WI38 (cell line): ENCODE measurements at regions not wholly inside any gene's neighbourhood (a gene's known extent, or its start where the extent isn't known, plus 50 kb on each side); places are given as distances from the start of the nearest gene placed in this dataset.

ENCODE experiments used
- H3K4me3 ChIP-seq: 2 replicates; pipeline ENCODE4 v1.5.1; 2011; ENCODE audit warnings: low read depth, mild to moderate bottlenecking, control low read depth, low read length
- TF ChIP-seq, protein P1 (sequence below): IDR thresholded peaks from 2 replicates; pipeline ENCODE4 v1.5.1; 2012; ENCODE audit warnings: low read depth, mild to moderate bottlenecking, control low read depth, low read length

DNA sequence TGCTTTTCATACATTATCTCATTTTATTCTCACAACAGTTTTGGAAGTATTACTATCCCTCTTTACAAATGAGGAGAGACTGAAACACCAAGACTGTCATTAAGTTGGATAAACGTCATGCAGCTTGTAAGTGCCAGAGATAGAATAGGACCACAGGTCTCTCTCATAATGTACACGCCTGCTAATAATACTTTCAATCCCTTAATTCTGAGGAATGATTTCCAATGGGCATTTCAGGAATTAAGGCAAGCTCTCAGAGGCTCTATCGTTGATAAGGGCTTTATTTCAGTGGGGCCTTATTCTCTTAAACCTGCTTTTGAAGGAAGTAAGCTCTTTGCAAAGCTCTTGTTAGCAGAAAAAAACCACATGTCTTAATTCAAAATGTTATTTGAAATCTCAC lies 229.1 kb downstream of the NFKBIZ start:
- no peak overlapping the region for H3K4me3 ChIP-seq
- TF ChIP-seq, protein P1, sequence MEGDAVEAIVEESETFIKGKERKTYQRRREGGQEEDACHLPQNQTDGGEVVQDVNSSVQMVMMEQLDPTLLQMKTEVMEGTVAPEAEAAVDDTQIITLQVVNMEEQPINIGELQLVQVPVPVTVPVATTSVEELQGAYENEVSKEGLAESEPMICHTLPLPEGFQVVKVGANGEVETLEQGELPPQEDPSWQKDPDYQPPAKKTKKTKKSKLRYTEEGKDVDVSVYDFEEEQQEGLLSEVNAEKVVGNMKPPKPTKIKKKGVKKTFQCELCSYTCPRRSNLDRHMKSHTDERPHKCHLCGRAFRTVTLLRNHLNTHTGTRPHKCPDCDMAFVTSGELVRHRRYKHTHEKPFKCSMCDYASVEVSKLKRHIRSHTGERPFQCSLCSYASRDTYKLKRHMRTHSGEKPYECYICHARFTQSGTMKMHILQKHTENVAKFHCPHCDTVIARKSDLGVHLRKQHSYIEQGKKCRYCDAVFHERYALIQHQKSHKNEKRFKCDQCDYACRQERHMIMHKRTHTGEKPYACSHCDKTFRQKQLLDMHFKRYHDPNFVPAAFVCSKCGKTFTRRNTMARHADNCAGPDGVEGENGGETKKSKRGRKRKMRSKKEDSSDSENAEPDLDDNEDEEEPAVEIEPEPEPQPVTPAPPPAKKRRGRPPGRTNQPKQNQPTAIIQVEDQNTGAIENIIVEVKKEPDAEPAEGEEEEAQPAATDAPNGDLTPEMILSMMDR = no peak

DNA sequence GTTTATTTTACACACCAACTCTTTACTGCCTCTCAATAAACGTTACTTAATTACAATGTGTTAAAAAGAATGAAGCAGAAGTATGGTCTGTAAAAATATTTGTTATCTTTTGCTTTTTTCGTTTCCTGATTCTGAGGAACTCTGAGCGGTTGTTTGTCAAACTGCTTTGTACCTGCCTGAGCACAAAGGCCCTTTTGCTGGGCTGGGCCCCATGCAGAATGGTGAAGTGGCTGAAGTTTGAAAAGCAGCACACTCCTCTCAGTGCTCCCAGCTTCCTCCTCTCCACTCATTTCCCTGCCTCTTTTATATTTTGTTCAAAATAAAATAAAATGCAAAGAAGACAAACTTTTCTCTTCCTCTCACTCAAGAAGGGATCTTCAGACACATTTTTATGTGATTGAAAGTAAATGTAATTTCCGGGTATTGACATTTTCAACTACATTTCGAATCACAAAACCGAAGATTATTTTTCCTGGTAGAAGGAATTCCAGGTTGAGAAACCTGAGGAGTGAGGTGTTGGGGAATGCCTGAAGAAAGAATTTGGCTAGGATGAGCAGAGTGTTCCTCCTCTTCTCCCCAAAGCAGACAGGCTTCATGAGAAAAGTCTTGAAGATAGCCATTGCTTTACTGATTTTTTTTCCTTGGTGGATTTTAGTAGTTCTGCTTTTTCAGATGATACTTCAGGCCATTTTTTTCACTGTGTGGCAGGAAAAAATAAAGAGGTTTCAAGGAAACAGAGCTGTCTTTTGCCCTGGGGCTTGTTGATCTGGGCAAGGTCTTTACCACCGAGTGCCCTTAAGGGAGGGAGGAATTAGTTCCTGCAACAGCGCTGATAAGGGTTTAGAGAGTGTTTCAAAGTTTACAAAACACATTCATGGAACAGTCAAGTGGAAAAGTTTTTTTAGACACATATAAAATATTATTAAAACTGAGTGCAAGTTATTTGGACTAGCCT lies 229.8 kb downstream of the NFKBIZ start:
- TF ChIP-seq, protein P1 = no peak

DNA sequence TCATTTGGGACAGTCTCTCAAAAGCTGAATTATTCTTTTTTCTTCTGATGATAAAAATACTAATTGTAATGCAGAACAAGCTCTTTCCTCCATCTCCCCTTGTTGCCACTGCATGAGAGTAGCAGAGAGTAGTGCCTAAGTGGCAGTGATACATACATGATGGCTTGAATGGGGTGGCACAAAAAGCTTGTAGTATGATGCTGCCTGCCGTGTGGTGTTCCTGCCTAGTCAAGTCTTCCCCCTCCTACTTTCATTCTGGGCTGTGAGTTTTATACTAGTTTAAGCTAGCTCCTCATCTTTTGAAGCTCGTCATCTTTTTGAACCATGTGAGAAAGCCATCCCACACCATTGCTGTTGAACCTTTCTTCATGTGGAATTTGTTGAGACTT lies 230.5 kb downstream of the NFKBIZ start:
- TF ChIP-seq, protein P1 = no peak
- no peak overlapping the region for H3K4me3 ChIP-seq

More for the DNA sequence above, 229.8 kb downstream of the NFKBIZ start:
- no peak overlapping the region for H3K4me3 ChIP-seq

DNA sequence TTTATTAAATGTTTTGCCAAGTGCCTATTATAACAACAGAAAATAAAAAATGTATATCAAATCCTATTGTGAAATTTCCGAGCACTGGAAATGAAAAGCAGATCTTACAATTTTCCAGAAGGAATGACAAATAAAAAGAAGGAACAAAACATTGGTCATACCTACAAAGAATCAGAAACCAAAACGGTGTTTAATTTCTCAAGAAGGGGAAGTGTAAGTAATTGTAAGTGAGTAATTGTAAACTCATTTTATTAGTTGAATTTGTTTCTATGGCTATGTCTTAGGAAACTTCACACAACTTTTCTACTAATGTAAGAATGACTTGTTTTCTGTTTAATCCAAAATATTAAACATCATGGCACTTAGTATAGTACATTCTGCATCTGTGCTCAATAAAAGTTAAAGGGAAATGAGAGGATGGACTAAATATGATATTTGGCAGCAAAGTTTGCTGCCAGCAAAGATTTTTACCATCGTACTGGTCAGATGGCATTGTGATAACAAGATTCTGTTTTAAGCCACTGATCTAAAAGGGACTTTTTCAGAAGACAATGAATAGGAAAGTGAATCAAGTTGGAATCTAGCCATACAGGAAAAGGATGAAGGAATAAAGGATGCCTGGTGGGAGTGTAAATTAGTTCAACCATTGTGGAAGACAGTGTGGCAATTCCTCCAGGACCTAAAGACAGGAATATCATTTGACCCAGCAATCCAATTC lies 232.4 kb downstream of the NFKBIZ start:
- TF ChIP-seq, protein P1 = no peak
- H3K4me3 ChIP-seq = no peak overlapping the region

DNA sequence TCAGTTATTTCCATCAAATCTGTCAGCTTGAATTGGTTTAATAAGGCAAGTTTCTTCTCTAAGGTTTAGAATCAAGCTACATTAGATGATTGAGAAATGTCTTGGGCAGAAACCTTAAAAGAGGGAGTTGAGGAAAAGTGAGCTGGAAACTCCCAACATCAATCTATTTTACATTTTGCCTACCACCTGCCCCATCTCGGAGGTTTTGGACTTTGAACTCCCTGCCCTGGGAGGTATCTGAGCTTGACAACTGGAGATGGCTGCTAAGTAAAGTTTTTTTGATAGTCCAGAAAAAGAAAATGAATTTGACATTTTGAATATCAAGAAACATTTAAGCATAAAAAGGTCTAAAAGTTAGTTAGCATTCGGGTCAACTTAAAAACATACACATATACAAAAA lies 234.2 kb downstream of the NFKBIZ start:
- TF ChIP-seq, protein P1 = no peak
- no peak overlapping the region for H3K4me3 ChIP-seq

DNA sequence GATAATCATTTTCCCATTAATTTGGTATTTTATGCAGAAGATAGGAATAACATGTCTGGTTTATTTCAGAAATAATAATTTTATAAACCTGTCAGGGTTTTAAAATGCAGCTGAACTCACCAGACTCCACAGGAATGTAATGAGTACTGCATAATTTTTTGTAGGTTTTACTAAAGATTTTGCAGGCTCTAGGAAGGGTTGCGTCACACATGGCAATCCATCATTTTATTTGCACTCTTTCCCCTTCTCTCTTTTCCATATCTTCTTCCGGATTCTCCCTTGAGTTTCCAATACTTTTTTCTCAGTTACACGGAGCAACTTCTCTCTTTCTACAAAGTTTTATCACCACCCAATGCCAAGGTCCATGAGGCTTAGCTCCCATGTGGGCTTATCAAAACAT lies 234.7 kb downstream of the NFKBIZ start:
- TF ChIP-seq, protein P1 = no peak
- no peak overlapping the region for H3K4me3 ChIP-seq

DNA sequence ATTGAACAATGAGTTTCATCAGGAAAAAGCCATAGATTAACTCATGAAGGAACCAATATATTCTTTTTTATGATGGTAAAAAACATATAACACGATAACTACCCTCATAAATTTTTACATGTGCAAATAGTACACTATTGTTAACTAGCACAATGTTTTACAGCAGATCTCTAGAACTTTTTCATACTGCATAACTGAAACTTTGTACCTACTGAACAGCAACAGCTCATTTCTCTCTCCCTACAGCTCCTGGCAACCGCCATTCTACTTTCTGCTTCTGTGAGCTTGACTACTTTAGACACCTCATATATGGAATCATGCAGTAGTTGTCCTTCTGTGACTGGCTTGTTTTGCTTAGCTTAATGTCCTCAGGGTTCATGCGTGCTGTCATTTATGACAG lies 235.4 kb downstream of the NFKBIZ start:
- TF ChIP-seq, protein P1 = no peak
- H3K4me3 ChIP-seq = no peak overlapping the region
